GM19395 (cell line): ENCODE measurements at regions not wholly inside any gene's neighbourhood (a gene's known extent, or its start where the extent isn't known, plus 50 kb on each side); places are given as distances from the start of the nearest gene placed in this dataset.
"Not testable (repeated sequence)": the region's sequence is repeated elsewhere in the genome, so short reads cannot be mapped to it uniquely, and the experiment has no call there.

ENCODE experiments used
- ATAC-seq: cut with Tn5 transposase; IDR thresholded peaks from one replicate; pipeline ENCODE4 v1.9.1; 2021; ENCODE audit warnings: mild to moderate bottlenecking, moderate library complexity; ENCODE audit not compliant: unreplicated experiment

GRCh38 chr6:170087421-170087780 is 203.5 kb downstream of the DLL1 start:
- not testable (repeated sequence) for ATAC-seq

GRCh38 chr6:170086639-170087420 is 204.0 kb downstream of the DLL1 start:
- ATAC-seq, result no peak

GRCh38 chr6:170085475-170086401 is 205.1 kb downstream of the DLL1 start:
- ATAC-seq, result no peak

GRCh38 chr6:170084166-170084730 is 206.6 kb downstream of the DLL1 start:
- ATAC-seq, result no peak

- ATAC-seq, result no peak
Observed at GRCh38 chr6:170083236-170084051, 207.4 kb downstream of the DLL1 start.

- ATAC-seq, result no peak
Observed at GRCh38 chr6:170082531-170083187, 208.2 kb downstream of the DLL1 start.

- no peak for ATAC-seq
Observed at GRCh38 chr6:170082067-170082466, 208.8 kb downstream of the DLL1 start.

- no peak for ATAC-seq
Observed at GRCh38 chr6:170081556-170081955, 209.3 kb downstream of the DLL1 start.

GRCh38 chr6:170080828-170081371 is 210.0 kb downstream of the DLL1 start:
- ATAC-seq, result no peak

GRCh38 chr6:170080169-170080827 is 210.6 kb downstream of the DLL1 start:
- no peak for ATAC-seq

- no peak for ATAC-seq
Observed at GRCh38 chr6:170076466-170077165, 214.3 kb downstream of the DLL1 start.

- no peak for ATAC-seq
Observed at GRCh38 chr6:170075659-170076223, 215.1 kb downstream of the DLL1 start.

GRCh38 chr6:170074907-170075306 is 216.0 kb downstream of the DLL1 start:
- ATAC-seq, result no peak

- ATAC-seq, result no peak
Observed at GRCh38 chr6:170074435-170074834, 216.4 kb downstream of the DLL1 start.

- ATAC-seq, result no peak
Observed at GRCh38 chr6:170073846-170074245, 217.0 kb downstream of the DLL1 start.

- no peak for ATAC-seq
Observed at GRCh38 chr6:170072246-170072645, 218.6 kb downstream of the DLL1 start.

- no peak for ATAC-seq
Observed at GRCh38 chr6:170069611-170070010, 221.3 kb downstream of the DLL1 start.

GRCh38 chr6:170068496-170068895 is 222.4 kb downstream of the DLL1 start:
- ATAC-seq, result no peak
